NCI-H2196 (cell line): ENCODE measurements at regions not wholly inside any gene's neighbourhood (a gene's known extent, or its start where the extent isn't known, plus 50 kb on each side); places are given as distances from the start of the nearest gene placed in this dataset.
"Not testable (repeated sequence)": the region's sequence is repeated elsewhere in the genome, so short reads cannot be mapped to it uniquely, and the experiment has no call there.

Source experiments
- DNase-seq: peaks from one replicate; lab custom pipeline; 2025; ENCODE audit not compliant: unreplicated experiment; lab: John Stamatoyannopoulos, UW

- DNase-seq, result not testable (repeated sequence)
Measured at GRCh38 chr15:75763635-75764600, 51.3 kb upstream of the CSPG4 start.

- DNase-seq, result no peak
Measured at GRCh38 chr15:75763137-75763611, 50.5 kb upstream of the CSPG4 start.
